Activated naive CD4-positive, alpha-beta T cell treated with anti-CD3 and anti-CD28 coated beads for 36 hours (primary cell): ENCODE measurements at regions not wholly inside any gene's neighbourhood (a gene's known extent, or its start where the extent isn't known, plus 50 kb on each side); places are given as distances from the start of the nearest gene placed in this dataset.
"Not testable (repeated sequence)": the region's sequence is repeated elsewhere in the genome, so short reads cannot be mapped to it uniquely, and the experiment has no call there.

Experiments
- CTCF ChIA-PET: fragments of 350-600 bp; sonication (Branson Sonifier 250); formaldehyde crosslinking; loops from one replicate; lab custom pipeline; 2021; ENCODE audit warnings: antibody characterized with exemption; lab: Charles Lee
- DNase-seq: peaks from one replicate; pipeline ENCODE4 v3.0.0-alpha.2; 2020
- H3K27ac Mint-ChIP-seq: one replicate; pipeline ENCODE4 v1.8.0; 2021; ENCODE audit warnings: mild to moderate bottlenecking, mixed read lengths
- H3K27me3 Mint-ChIP-seq: one replicate; pipeline ENCODE4 v1.8.0; 2021; ENCODE audit warnings: low read depth, mixed read lengths
- H3K36me3 Mint-ChIP-seq: one replicate; pipeline ENCODE4 v1.8.0; 2021; ENCODE audit warnings: low read depth, mixed read lengths
- H3K4me1 Mint-ChIP-seq: one replicate; pipeline ENCODE4 v1.8.0; 2021; ENCODE audit warnings: low read depth, mixed read lengths
- H3K4me3 Mint-ChIP-seq: one replicate; pipeline ENCODE4 v1.8.0; 2021; ENCODE audit warnings: mild to moderate bottlenecking, moderate library complexity, mixed read lengths
- H3K9me3 Mint-ChIP-seq: one replicate; pipeline ENCODE4 v1.8.0; 2021; ENCODE audit warnings: mixed read lengths
- intact Hi-C: fragments of 100-400 bp; cut with micrococcal nuclease; formaldehyde crosslinking; loops from one replicate; pipeline ENCODE4 v1.15.1; 2023

DNA sequence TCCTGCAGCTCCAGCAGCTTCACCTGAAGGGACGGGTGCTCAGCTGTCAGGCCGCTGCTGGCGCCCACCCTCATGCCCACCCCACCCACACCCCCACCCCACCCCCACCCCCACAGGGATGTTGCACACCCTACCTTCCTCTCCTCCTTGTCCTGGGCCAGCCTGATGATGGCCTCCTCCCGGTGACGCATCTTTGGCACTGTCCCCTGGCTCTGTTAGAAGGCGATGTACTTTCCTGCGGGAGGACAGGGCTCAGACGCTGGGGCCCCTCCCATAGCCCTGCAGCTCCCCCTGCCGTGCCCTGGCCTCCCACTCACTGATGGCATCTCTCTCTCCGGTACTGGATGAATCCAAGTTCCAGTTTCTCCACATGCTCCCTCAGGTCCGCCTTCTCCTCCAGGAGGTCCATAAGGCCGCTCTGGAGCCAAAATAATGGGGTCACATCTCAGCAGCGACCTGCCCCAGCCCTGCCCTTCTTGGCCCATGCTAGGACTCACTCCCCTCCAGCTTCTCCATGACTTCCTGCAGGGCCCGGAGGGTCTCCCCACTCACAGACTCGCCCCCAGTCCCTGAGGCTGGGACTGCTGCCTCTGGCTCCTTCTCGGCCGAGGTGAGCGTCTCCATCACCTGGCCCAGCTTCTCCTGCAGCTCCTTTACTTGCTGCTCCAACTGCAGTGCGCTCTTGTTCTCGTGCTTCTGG, 55.2 kb downstream of the GOLGA8B start:
- H3K36me3 Mint-ChIP-seq, DNase-seq, H3K9me3 Mint-ChIP-seq, H3K27me3 Mint-ChIP-seq, intact Hi-C loops, H3K27ac Mint-ChIP-seq, CTCF ChIA-PET, H3K4me1 Mint-ChIP-seq, H3K4me3 Mint-ChIP-seq: not testable (repeated sequence)

- intact Hi-C loops, CTCF ChIA-PET, H3K27me3 Mint-ChIP-seq, H3K4me3 Mint-ChIP-seq, H3K36me3 Mint-ChIP-seq, H3K4me1 Mint-ChIP-seq, DNase-seq, H3K9me3 Mint-ChIP-seq, H3K27ac Mint-ChIP-seq: not testable (repeated sequence)
Observed at GRCh38 chr15:34527641-34528040, 55.8 kb downstream of the GOLGA8B start.

DNA sequence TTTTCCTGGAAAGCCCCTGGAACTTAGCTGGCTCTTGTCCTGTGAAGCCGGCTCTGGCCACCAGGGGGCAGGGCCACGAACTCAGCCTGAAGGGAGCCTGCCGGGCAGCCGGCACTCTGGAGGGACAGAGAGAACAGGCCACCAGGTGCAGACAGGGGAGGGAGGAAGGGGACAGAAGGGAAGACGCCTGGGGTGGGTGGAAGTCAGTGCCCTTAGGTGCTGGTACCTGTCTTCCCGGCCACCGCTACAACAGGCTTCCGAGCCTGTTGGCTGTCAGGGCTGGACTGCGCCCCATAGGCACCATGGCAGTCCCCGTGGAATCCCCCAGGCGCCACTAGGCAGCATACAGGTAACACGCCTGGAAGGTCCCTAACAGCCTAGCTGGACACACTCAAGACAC, 59.6 kb downstream of the GOLGA8B start:
- H3K4me3 Mint-ChIP-seq, H3K27ac Mint-ChIP-seq, DNase-seq, H3K36me3 Mint-ChIP-seq, intact Hi-C loops, H3K4me1 Mint-ChIP-seq, H3K9me3 Mint-ChIP-seq, H3K27me3 Mint-ChIP-seq, CTCF ChIA-PET: not testable (repeated sequence)

GRCh38 chr15:34522601-34523000, 60.9 kb downstream of the GOLGA8B start:
- DNase-seq, H3K4me3 Mint-ChIP-seq, H3K36me3 Mint-ChIP-seq, H3K27me3 Mint-ChIP-seq, H3K9me3 Mint-ChIP-seq, CTCF ChIA-PET, intact Hi-C loops, H3K27ac Mint-ChIP-seq, H3K4me1 Mint-ChIP-seq: not testable (repeated sequence)

DNA sequence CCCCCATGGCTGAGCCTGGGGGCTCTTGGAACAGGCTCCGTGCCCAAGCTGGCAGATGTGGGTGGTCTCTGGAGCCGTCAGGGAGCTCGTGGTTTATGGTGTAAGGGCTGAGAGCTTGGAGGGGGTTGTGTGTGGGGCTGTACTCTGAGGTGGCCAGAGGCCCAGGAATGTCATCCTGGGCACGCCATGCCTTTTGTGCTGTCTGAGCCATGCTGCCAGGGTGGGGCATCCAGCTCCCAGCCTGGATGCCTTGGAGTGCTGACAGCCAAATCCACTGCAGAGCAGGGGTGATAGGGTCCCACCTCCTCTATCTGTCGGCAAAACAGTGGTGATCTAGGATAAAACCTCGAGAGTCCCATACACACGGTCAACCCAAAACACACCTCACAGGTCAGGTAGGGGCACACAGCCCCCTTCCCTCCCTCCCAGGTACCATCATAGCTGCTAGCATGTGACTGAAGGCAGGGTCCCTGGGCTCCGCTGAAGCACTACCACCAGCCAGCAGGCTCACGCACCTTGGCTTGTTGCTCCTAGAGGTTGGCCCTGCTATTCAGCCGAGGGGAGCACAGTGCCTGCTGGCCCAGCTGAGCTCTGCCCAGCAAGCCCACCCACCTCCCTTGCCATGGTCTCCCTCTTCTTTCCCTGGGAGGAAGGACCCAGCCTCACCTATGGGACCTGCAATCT, 61.5 kb downstream of the GOLGA8B start:
- intact Hi-C loops, H3K4me1 Mint-ChIP-seq, H3K36me3 Mint-ChIP-seq, H3K27me3 Mint-ChIP-seq, H3K4me3 Mint-ChIP-seq, H3K27ac Mint-ChIP-seq, DNase-seq, H3K9me3 Mint-ChIP-seq, CTCF ChIA-PET: not testable (repeated sequence)

DNA sequence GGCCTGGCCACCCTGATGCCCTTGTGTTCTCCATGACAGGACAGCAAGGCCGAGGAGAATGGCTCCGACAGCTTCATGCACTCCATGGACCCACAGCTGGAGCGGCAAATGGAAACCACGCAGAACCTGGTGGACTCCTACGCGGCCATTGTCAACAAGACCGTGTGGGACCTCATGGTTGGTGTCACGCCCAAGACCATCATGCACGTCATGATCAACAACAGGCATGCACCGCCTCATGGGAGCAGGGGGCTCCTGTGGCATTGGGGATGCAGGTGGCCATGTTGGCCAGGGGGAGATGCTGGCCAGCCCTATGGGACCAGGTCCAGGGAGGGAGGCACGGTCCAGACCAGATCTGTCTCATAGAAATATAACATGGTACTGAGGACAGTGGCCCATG, 62.9 kb downstream of the GOLGA8B start:
- Mint-ChIP-seq H3K27ac (no peak overlapping the region), H3K9me3 (no peaks in the 10 kb centered on the region), H3K4me1 (no peaks in the 10 kb centered on the region), H3K4me3 (no peak overlapping the region), H3K36me3 (no peaks in the 10 kb centered on the region), H3K27me3 (peaks cover 3% of the 10 kb centered on the region)
- CTCF ChIA-PET: no interaction called here
- DNase-seq: no peak
- intact Hi-C loops: no loop called here

GRCh38 chr15:34520010-34520409, 63.4 kb downstream of the GOLGA8B start:
- intact Hi-C loops, H3K27me3 Mint-ChIP-seq, DNase-seq, H3K27ac Mint-ChIP-seq, H3K4me3 Mint-ChIP-seq, H3K9me3 Mint-ChIP-seq, H3K36me3 Mint-ChIP-seq, H3K4me1 Mint-ChIP-seq, CTCF ChIA-PET: not testable (repeated sequence)

GRCh38 chr15:34514251-34514670, 69.2 kb downstream of the GOLGA8B start:
- peak overlapping the region; percentile 68 for H3K4me3 Mint-ChIP-seq
- H3K4me1 Mint-ChIP-seq: peaks cover 7% of the 10 kb centered on the region
- intact Hi-C loops: no loop called here
- DNase-seq: peak; percentile 5
- no peaks in the 10 kb centered on the region for H3K9me3 Mint-ChIP-seq
- no peak overlapping the region for H3K27ac Mint-ChIP-seq
- CTCF ChIA-PET: no interaction called here
- H3K36me3 Mint-ChIP-seq: no peaks in the 10 kb centered on the region
- H3K27me3 Mint-ChIP-seq: peaks cover 24% of the 10 kb centered on the region

DNA sequence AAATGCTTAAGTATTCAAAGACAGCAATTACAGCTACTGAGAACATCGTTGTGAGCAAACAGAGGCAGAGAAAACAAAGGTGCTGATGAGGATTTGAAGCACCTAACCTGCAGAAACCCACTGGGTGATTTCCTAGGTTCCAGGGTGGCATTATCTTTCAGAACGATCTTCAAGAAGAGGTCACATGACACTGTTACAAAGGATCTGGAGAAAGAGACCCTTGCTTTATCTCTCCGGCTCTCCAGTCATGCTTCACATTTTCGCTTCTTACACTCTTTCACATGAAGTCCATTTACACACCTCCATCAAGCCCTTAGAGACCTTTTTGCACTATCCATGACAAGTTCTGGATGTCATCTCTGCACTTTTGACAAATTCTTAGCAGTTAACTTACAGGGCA, 70.8 kb downstream of the GOLGA8B start:
- H3K4me1 Mint-ChIP-seq: peaks cover 7% of the 10 kb centered on the region
- peaks cover 24% of the 10 kb centered on the region for H3K27me3 Mint-ChIP-seq
- intact Hi-C loops: no loop called here
- no peaks in the 10 kb centered on the region for H3K36me3 Mint-ChIP-seq
- H3K9me3 Mint-ChIP-seq: no peaks in the 10 kb centered on the region
- CTCF ChIA-PET: no interaction called here
- no peak overlapping the region for H3K4me3 Mint-ChIP-seq
- H3K27ac Mint-ChIP-seq: no peak overlapping the region
- DNase-seq: no peak

DNA sequence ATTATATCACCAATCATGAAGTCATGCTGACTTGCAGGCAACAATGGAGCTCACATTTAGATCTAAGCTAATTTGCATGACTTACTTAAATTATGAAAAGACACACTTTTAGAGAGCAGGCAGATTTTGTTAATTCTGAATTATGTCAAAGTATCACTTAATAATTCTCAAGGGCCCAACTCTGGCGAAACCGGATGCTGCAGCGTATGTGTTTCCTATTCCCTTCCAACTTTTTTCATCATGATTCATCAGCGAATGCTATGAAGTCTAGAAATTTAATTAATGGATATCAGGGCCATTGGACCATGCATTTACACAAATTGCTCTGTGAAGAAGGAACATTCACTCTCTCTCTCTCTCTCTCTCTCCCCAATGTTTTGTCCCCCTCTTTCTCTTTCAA, 63.5 kb upstream of the GOLGA8A start:
- no peaks in the 10 kb centered on the region for H3K36me3 Mint-ChIP-seq
- H3K4me1 Mint-ChIP-seq: no peaks in the 10 kb centered on the region
- intact Hi-C loops: no loop called here
- H3K27ac Mint-ChIP-seq: no peak overlapping the region
- H3K27me3 Mint-ChIP-seq: peaks cover 25% of the 10 kb centered on the region
- no peak overlapping the region for H3K4me3 Mint-ChIP-seq
- CTCF ChIA-PET: no interaction called here
- DNase-seq: no peak
- H3K9me3 Mint-ChIP-seq: no peaks in the 10 kb centered on the region

GRCh38 chr15:34496207-34496995, 58.8 kb upstream of the GOLGA8A start:
- intact Hi-C loops: no loop called here

GRCh38 chr15:34495707-34496106, 58.1 kb upstream of the GOLGA8A start:
- H3K36me3 Mint-ChIP-seq, H3K4me3 Mint-ChIP-seq, H3K27ac Mint-ChIP-seq, DNase-seq, H3K9me3 Mint-ChIP-seq, intact Hi-C loops, CTCF ChIA-PET, H3K4me1 Mint-ChIP-seq: not testable (repeated sequence)
- peaks cover 43% of the 10 kb centered on the region for H3K27me3 Mint-ChIP-seq

More at GRCh38 chr15:34496207-34496995, 58.8 kb upstream of the GOLGA8A start:
- Mint-ChIP-seq H3K4me1 (peaks cover 2% of the 10 kb centered on the region), H3K9me3 (no peaks in the 10 kb centered on the region), H3K4me3 (no peak overlapping the region), H3K27ac (no peak overlapping the region), H3K36me3 (no peaks in the 10 kb centered on the region), H3K27me3 (peaks cover 36% of the 10 kb centered on the region)
- DNase-seq: no peak
- CTCF ChIA-PET: no interaction called here

DNA sequence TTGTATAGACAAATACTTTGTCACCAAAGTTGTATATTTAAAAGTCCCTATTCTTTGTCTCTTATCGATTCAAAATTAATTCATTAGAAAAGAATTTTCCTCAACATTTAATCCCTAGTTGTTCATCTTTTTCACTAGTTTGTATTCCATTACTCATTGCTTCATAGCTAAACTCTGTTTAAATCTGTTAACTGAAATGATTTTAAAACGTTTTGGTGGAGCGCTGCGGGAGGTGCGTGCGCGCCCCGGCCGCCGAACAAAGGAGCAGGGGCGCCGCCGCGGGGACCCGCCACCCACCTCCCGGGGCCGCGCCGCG, 56.4 kb upstream of the GOLGA8A start:
- peaks cover 45% of the 10 kb centered on the region for H3K27me3 Mint-ChIP-seq

More for the DNA sequence above, 56.4 kb upstream of the GOLGA8A start:
- intact Hi-C loops: no loop called here
- DNase-seq: no peak
- H3K36me3 Mint-ChIP-seq: no peaks in the 10 kb centered on the region
- peaks cover 5% of the 10 kb centered on the region for H3K4me1 Mint-ChIP-seq
- no peak overlapping the region for H3K4me3 Mint-ChIP-seq
- H3K27ac Mint-ChIP-seq: no peak overlapping the region
- no peaks in the 10 kb centered on the region for H3K9me3 Mint-ChIP-seq
- CTCF ChIA-PET: no interaction called here
